Astrocyte (in vitro differentiated cells and primary cell): ENCODE measurements at regions not wholly inside any gene's neighbourhood (a gene's known extent, or its start where the extent isn't known, plus 50 kb on each side); places are given as distances from the start of the nearest gene placed in this dataset.

Source experiments
- DNase-seq: peaks from one replicate; pipeline ENCODE4 v3.0.0-alpha.2; 2010; ENCODE audit warnings: low read depth
- FAIRE-seq: peaks from 2 replicates; lab custom pipeline; 2011; peaks lifted over from hg19 to GRCh38; lab: Jason Lieb, UNC
- H2AFZ ChIP-seq: 2 replicates; pipeline ENCODE4 v1.6.0; 2012; ENCODE audit warnings: low read depth, low read length, inconsistent platforms
- H3K27ac ChIP-seq: 2 replicates; pipeline ENCODE4 v1.5.1; 2011; ENCODE audit warnings: low read depth, low read length, inconsistent platforms
- H3K27me3 ChIP-seq: 2 replicates; pipeline ENCODE4 v1.6.0; 2011; ENCODE audit warnings: low read length, inconsistent platforms; ENCODE audit not compliant: insufficient read depth
- H3K36me3 ChIP-seq: 2 replicates; pipeline ENCODE4 v1.5.1; 2011; ENCODE audit warnings: low read length, inconsistent platforms; ENCODE audit not compliant: insufficient read depth
- H3K4me1 ChIP-seq: 2 replicates; pipeline ENCODE4 v1.5.1; 2011; ENCODE audit warnings: low read length, inconsistent platforms; ENCODE audit not compliant: insufficient read depth
- H3K4me2 ChIP-seq: 2 replicates; pipeline ENCODE4 v1.6.0; 2012; ENCODE audit warnings: low read length, inconsistent platforms
- H3K4me3 ChIP-seq: 2 replicates; pipeline ENCODE4 v1.5.1; 2011; ENCODE audit warnings: low read depth, mild to moderate bottlenecking, low read length, inconsistent platforms; ENCODE audit not compliant: insufficient read depth
- H3K79me2 ChIP-seq: 2 replicates; pipeline ENCODE4 v1.6.0; 2012; ENCODE audit warnings: mild to moderate bottlenecking, low read length, inconsistent platforms; ENCODE audit not compliant: insufficient read depth
- H3K9ac ChIP-seq: 2 replicates; pipeline ENCODE4 v1.6.0; 2012; ENCODE audit warnings: mild to moderate bottlenecking, low read length, inconsistent platforms
- H3K9me3 ChIP-seq: 2 replicates; pipeline ENCODE4 v1.5.1; 2012; ENCODE audit warnings: low read depth, mild to moderate bottlenecking, low read length, inconsistent platforms; ENCODE audit not compliant: insufficient read depth
- H4K20me1 ChIP-seq: 2 replicates; pipeline ENCODE4 v1.6.0; 2012; ENCODE audit warnings: low read length, inconsistent platforms; ENCODE audit not compliant: insufficient read depth
- H3K27ac Mint-ChIP-seq: one replicate; pipeline ENCODE4 v1.8.0; 2021; ENCODE audit warnings: mild to moderate bottlenecking, mixed read lengths; ENCODE audit not compliant: unreplicated experiment
- H3K27me3 Mint-ChIP-seq: one replicate; pipeline ENCODE4 v1.8.0; 2021; ENCODE audit warnings: low read depth, mixed read lengths; ENCODE audit not compliant: unreplicated experiment
- H3K36me3 Mint-ChIP-seq: one replicate; pipeline ENCODE4 v1.8.0; 2021; ENCODE audit warnings: low read depth, mixed read lengths; ENCODE audit not compliant: unreplicated experiment
- H3K4me1 Mint-ChIP-seq: one replicate; pipeline ENCODE4 v1.8.0; 2021; ENCODE audit warnings: low read depth, mixed read lengths; ENCODE audit not compliant: unreplicated experiment
- H3K4me3 Mint-ChIP-seq: one replicate; pipeline ENCODE4 v1.8.0; 2021; ENCODE audit warnings: mild to moderate bottlenecking, moderate library complexity, mixed read lengths; ENCODE audit not compliant: unreplicated experiment
- H3K9me3 Mint-ChIP-seq: one replicate; pipeline ENCODE4 v1.8.0; 2021; ENCODE audit warnings: mild to moderate bottlenecking, mixed read lengths; ENCODE audit not compliant: unreplicated experiment
- EZH2 ChIP-seq: IDR thresholded peaks from 2 replicates; pipeline ENCODE4 v1.6.1; 2012; ENCODE audit warnings: mild to moderate bottlenecking, low read length, inconsistent platforms; ENCODE audit not compliant: insufficient read depth
- TF ChIP-seq, protein P1 (sequence below): IDR thresholded peaks from 2 replicates; pipeline ENCODE4 v1.5.1; 2011; ENCODE audit warnings: low read depth, mild to moderate bottlenecking, inconsistent platforms, low read length, moderate library complexity; ENCODE audit not compliant: insufficient read depth

DNA sequence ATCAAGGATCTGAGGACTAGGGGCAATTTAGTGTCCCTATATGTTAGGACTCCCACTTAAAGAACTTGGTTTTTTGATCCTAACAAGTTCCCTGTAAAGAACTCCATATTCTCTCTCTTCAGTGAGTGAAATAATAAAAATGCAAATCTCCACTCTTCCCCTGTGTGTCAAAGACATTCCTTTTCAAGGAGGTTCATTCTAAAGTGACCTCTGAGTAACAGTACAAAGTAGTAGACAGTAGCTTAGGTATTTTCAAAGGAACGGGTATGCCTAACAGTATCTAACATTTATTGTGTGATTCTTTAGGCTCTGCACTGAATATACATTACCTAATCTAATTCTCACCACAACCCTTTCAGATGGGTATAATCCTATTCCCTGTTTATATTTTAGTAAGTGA lies 58.4 kb upstream of the SCOC start:
- no peak for FAIRE-seq
- DNase-seq = peak; percentile 11
- TF ChIP-seq, protein P1, sequence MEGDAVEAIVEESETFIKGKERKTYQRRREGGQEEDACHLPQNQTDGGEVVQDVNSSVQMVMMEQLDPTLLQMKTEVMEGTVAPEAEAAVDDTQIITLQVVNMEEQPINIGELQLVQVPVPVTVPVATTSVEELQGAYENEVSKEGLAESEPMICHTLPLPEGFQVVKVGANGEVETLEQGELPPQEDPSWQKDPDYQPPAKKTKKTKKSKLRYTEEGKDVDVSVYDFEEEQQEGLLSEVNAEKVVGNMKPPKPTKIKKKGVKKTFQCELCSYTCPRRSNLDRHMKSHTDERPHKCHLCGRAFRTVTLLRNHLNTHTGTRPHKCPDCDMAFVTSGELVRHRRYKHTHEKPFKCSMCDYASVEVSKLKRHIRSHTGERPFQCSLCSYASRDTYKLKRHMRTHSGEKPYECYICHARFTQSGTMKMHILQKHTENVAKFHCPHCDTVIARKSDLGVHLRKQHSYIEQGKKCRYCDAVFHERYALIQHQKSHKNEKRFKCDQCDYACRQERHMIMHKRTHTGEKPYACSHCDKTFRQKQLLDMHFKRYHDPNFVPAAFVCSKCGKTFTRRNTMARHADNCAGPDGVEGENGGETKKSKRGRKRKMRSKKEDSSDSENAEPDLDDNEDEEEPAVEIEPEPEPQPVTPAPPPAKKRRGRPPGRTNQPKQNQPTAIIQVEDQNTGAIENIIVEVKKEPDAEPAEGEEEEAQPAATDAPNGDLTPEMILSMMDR = no peak
- TF ChIP-seq EZH2 = no peak
- no peak overlapping the region for H3K4me3 Mint-ChIP-seq
- Histone ChIP-seq H3K27me3 (no peaks in the 10 kb centered on the region), H3K9ac (no peak overlapping the region), H3K27ac (no peak overlapping the region), H2AFZ (no peak overlapping the region), H3K9me3 (no peaks in the 10 kb centered on the region), H3K79me2 (no peaks in the 10 kb centered on the region), H4K20me1 (no peaks in the 10 kb centered on the region), H3K36me3 (no peaks in the 10 kb centered on the region), H3K4me3 (no peak overlapping the region), H3K4me2 (no peak overlapping the region), H3K4me1 (no peaks in the 10 kb centered on the region)
- H3K36me3 Mint-ChIP-seq = no peaks in the 10 kb centered on the region
- no peaks in the 10 kb centered on the region for H3K9me3 Mint-ChIP-seq
- H3K27ac Mint-ChIP-seq = peak overlapping the region; percentile 14
- peaks cover 6% of the 10 kb centered on the region for H3K27me3 Mint-ChIP-seq
- H3K4me1 Mint-ChIP-seq = peaks cover 9% of the 10 kb centered on the region

DNA sequence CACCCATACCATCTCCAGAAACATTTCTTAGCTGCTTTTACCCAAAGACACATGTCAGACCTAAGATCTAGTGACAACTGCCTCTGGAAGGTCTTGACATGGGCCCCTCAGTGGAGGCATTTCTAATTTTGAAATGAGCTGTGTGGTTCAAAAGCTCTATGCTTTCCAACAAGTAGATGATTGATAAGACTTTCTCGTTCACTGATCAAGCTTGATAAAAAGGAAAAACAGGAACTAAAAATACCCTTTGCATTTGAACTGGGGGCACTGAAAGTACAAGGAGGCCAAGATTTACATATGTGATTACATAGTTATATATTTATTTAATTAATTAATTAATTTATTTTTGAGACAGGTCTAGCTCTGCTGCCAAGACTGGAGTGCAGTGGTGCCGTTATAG lies 61.3 kb upstream of the SCOC start:
- Histone ChIP-seq H3K27ac (no peak overlapping the region), H3K4me1 (peaks cover 18% of the 10 kb centered on the region), H3K36me3 (no peaks in the 10 kb centered on the region), H3K9ac (no peak overlapping the region), H3K27me3 (no peaks in the 10 kb centered on the region), H3K9me3 (no peaks in the 10 kb centered on the region), H4K20me1 (no peaks in the 10 kb centered on the region), H3K79me2 (no peaks in the 10 kb centered on the region), H3K4me3 (no peak overlapping the region), H2AFZ (no peak overlapping the region), H3K4me2 (no peak overlapping the region)
- FAIRE-seq = no peak
- DNase-seq = no peak
- peaks cover 6% of the 10 kb centered on the region for H3K27me3 Mint-ChIP-seq
- no peak overlapping the region for H3K4me3 Mint-ChIP-seq
- no peak overlapping the region for H3K27ac Mint-ChIP-seq
- no peaks in the 10 kb centered on the region for H3K9me3 Mint-ChIP-seq
- TF ChIP-seq, protein P1 = no peak
- TF ChIP-seq EZH2 = no peak
- peaks cover 32% of the 10 kb centered on the region for H3K4me1 Mint-ChIP-seq
- H3K36me3 Mint-ChIP-seq = no peaks in the 10 kb centered on the region

DNA sequence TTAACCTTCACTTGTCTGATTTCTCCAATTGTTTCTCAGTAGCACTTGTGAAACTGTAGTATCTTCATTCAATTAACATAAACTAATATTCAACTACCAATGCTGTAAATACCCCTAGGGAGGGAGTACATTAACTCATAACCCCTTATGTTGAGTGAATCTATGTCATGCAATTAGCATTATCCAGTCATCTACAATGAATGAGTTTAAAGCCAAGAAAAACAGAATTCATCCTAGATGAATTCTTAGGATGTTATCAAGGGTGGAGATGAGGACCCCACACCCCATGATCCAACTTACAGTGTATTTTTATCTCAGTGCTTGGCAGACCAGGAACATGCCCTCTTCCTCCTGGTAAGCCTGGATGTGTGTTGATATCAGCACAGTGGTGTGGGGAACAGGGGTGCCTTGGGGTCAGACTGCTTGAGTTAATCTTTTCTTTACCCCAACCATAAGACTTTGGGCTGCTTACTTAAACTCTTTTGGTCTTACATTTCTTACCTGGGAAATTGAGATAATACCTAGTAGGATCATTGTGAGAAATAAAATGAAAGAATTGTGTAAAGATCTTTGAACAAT lies 62.1 kb upstream of the SCOC start:
- Histone ChIP-seq H3K27ac (no peak overlapping the region), H3K27me3 (no peaks in the 10 kb centered on the region), H3K9ac (no peak overlapping the region), H4K20me1 (no peaks in the 10 kb centered on the region), H3K4me1 (peaks cover 18% of the 10 kb centered on the region), H3K4me3 (no peak overlapping the region), H2AFZ (no peak overlapping the region), H3K79me2 (no peaks in the 10 kb centered on the region), H3K4me2 (no peak overlapping the region), H3K36me3 (no peaks in the 10 kb centered on the region), H3K9me3 (no peaks in the 10 kb centered on the region)
- H3K4me1 Mint-ChIP-seq = peaks cover 32% of the 10 kb centered on the region
- no peak for FAIRE-seq
- H3K27ac Mint-ChIP-seq = no peak overlapping the region
- H3K9me3 Mint-ChIP-seq = no peaks in the 10 kb centered on the region
- peaks cover 4% of the 10 kb centered on the region for H3K27me3 Mint-ChIP-seq
- peak; percentile 6 for DNase-seq
- H3K36me3 Mint-ChIP-seq = no peaks in the 10 kb centered on the region
- H3K4me3 Mint-ChIP-seq = no peak overlapping the region
- TF ChIP-seq, protein P1 = no peak
- TF ChIP-seq EZH2 = no peak
